Right renal cortex interstitium (tissue), 3 donors: ENCODE measurements at regions not wholly inside any gene's neighbourhood (a gene's known extent, or its start where the extent isn't known, plus 50 kb on each side); places are given as distances from the start of the nearest gene placed in this dataset.

Experiments
- DNase-seq, 3 donors: peaks; one replicate each; pipeline ENCODE4 v3.0.0-alpha.2; 2013; ENCODE audit warnings: low read depth in 3 of 3, low spot score in 2 of 3

GRCh38 chr3:66133050-66133757, 87.6 kb upstream of the SLC25A26 start:
- no peak for DNase-seq

DNA sequence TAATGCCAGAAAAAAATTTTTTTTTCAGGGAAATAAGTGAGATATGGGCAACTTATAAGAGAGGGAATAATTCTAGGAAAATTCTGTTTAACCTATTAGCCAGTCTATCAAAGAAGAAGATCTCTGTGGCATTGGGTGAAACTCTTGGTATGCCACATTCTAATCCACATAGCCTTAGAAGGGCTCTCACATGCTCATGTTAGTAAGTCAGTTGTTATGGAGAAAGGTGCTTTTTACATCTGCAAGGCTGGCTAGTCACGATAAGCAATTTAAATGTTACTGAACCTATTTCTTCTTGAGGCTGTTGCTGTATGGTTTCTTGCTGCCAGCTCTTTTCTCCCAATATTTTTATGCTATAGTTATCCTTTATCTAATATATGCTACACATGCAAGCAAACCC, 89.9 kb upstream of the MAGI1 start:
- no peak for DNase-seq

DNA sequence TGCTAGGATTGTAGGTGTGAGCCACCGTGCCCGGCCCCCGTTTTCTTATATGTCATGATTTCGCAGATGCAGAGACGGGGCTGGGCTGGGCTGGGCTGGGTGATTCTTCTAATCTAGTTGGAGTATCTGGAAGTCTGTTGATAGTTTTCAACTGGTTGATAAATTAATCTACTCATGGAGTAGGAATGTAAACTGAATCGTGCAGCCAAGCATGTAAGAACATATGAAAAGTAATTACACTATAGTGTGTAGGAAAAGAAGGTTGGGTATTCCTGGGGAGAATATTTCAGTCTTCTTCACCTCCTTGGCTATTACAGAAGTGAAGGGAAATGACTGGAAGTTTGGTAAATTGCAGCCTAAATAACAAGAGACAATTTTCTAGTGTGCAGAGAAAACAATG, 82.6 kb upstream of the MAGI1 start:
- DNase-seq = no peak

- DNase-seq = peak in 1 of 3 donors; percentile 41
Observed at GRCh38 chr3:66115858-66116654, 77.3 kb upstream of the MAGI1 start.

DNA sequence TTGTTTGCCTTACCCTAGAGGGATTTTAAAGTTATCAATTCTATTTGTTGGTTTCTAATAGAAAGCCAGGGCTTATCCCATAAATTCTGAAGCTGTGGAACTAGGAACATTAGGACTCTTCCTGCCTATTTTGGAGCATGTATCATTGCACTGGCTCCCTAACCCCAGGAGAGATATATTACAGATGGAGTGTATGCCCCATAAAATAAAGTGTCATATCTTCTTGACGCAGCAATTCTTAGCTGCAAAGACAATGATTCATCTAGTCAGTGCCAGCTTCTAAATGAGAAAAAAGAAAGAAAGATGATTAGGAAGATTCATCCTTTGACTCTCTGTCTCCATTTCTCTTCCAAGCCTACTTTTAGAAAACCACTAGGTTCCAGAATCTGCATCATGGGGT, 74.8 kb upstream of the MAGI1 start:
- DNase-seq = no peak

DNA sequence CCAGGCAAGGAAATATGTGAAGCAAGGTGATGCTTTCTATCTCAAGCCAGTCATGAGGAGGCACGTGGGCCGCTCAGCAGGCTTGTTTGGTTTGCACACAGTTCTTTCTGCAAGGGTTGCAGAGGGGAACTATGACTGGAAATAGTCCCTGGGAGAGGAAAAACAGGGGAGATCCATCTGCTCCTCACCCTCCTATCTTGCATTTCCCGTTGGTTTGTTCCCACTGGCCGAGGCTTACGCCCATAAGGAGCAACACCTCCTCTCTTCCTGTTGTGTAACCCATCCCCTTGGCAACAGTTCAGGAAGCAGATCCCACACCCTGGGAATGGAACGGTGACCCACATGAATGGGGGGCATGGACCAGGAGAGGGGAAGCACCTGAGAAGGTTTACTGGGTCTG, 72.1 kb upstream of the MAGI1 start:
- DNase-seq = no peak

DNA sequence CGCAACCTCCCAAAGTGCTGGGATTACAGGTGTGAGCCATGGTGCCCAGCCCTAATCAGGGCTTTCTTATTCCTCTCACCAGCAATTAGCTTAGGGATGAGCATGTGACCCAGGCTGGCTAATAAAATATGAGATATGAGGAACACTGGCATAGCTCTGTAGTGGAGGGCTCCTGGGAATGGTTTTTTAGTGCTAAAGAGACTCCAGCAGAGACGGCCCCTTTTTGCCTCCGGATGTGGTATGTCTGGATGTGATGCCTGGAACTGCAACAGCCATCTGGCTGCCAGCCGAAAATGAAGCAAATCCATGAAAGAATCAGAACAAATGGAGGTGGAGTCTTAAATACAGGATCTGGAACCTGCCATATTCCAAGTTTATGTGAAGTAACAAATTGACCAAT, 69.1 kb upstream of the MAGI1 start:
- no peak for DNase-seq

- DNase-seq = no peak
Observed at GRCh38 chr3:66106788-66107187, 68.1 kb upstream of the MAGI1 start.

DNA sequence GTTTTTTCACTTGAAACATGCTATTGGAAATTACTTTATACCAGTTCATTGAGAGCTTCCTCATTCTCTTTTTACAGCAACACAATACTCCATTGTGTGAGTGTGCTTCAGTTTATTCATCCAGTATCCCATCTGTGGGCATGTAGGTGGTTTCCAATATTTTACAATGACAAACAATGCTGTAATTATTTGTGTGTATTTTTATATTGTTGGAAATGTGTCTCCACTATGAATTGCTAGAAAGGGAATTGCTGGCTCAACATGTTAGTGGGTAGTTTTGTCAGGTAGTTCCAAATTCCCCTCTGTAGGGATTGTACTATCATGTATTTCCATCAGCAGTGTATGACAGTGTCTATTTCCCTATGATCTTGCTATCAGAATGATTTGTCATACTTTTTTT, 65.8 kb upstream of the MAGI1 start:
- DNase-seq = no peak

DNA sequence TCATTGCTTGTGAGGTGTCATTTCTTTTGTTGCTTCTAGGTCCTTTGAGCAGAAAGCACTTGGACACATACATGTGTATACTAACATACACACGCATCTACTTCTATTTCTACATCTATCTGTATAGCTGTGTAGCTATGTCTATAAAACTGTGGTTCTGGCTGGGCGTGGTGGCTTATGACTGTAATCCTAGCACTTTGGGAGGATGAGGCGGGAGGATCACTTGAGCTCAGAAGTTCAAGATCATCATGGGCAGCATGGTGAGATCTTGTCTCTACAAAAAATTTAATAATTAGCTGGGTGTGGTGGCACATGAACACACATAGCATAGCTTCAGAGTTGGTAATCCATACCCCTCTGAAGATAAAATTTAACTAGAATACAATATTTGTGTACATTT, 65.0 kb upstream of the MAGI1 start:
- DNase-seq = no peak

DNA sequence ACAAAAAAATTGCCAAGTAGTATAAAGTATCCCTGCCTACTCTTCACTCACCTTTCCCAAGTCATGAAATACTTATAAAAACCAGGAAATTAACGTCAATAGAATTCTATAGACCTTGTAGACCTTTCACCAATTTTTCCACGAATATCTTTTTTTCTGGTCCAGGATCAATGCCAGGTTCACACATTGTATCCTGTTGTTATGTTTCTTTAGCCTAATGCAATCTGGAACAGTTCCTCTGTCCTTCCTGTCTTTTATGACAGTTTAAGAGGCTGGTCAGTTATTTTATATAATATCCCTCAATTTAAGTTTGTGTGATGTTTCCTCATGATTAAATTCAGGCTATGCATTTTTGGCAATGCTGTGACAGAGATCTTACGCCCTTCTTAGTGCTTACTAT, 63.2 kb upstream of the MAGI1 start:
- no peak for DNase-seq

DNA sequence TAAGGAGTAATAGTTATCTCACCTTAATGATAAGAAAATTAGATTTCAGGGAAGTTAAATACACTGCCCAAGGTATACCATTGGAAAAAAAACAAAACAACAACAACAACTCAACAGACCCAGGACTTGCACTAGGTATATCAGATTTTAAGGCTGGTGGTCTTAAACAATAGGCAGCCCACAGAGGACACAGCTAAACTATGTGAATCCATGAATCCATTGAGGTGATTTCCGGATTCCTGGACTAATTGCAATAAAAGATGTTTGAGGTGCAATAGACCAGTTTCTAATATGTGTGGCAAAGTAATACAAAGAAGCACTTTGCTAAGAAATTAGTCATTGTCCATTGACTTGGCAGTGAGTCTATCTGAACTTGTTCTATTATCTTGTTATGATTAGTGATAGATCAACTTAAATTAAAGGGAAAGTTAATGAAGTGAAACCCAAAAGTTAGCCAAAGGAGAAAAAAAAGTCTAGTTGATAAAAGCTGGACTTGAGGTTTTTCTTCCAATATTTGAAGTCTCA, 60.9 kb upstream of the MAGI1 start:
- DNase-seq = no peak

DNA sequence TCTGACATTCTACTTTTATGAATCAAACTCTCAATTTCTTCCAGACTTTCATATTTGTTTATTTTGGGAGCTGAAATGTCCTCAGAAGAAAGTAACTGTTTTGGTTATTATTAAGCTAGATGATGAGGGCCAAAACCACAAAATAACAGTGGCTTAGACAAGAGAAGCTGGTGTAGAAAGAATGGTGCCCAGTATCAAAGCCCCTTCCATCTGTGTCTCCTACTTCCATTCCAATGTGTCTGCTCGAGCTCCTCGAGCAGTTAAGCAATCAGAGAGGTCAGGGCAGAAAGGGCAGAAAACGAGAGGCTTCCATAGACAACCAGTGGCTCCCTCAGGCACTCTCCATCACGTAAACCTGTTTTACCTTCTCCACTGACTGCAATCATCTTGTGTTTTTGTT, 59.7 kb upstream of the MAGI1 start:
- no peak for DNase-seq

DNA sequence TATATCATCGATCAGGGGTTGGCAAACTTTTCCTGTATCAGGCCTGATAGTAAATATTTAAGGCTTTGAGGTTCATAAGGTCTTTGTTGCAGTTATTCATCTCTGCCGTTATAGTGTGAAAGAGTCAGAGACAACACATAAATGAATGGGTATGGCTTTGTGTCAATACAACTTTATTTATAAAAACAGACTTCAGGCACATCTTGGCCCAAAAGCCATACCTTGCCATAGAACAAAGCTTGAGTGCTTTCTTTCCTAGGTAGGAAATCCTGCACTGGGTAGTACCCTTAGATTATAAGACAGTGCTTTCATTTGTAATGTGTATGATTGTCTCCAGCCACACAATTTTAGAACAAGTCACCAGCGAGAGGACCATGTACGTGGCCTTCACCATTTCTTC, 58.9 kb upstream of the MAGI1 start:
- no peak for DNase-seq

- DNase-seq = no peak
Observed at GRCh38 chr3:66095295-66096001, 56.7 kb upstream of the MAGI1 start.

GRCh38 chr3:66093981-66094380, 55.3 kb upstream of the MAGI1 start:
- no peak for DNase-seq

- DNase-seq = peak in 1 of 3 donors; percentile 20
Observed at GRCh38 chr3:66092175-66092995, 53.7 kb upstream of the MAGI1 start.
